Dermis blood vessel endothelial cell (primary cell): ENCODE measurements at regions not wholly inside any gene's neighbourhood (a gene's known extent, or its start where the extent isn't known, plus 50 kb on each side); places are given as distances from the start of the nearest gene placed in this dataset.

Experiments used
- DNase-seq: peaks from one replicate; pipeline ENCODE4 v3.0.0; 2010

DNA sequence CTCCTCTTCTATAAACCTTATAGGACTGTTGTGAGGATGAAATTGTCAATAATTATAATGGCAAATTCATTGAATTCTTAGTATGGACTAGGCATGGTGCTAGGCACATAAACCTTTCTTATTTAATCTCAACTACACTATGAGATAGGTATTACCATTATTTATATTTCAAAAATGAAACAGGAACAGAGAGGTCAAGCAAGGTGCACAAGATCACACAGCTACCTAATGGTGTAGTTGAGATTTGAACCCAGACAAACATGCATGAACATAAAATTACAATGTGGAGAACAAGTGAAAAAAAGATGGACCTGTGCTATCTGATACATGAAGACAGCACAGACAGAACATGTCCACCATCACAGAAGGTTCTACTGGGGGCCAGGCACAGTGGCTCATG lies 156.7 kb downstream of the AXIN2 start:
- no peak for DNase-seq

DNA sequence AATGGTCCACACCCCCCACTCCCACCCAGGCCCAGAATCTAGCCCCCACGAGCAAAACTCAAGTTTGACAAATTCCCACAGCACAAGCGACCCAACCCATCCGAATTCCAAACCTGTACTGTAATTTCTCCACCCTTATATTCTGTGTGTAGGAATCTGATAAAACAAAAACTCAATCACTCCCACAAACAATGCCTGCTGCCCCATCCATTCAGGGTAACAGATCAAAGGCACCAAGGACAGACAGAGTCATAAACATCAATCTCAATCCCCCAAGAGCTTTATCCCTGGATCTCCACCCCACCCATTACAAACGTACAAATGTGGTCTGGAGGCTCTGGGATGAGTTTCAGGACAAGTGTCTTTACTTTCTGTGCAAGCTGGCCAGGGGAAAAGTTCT lies 157.8 kb downstream of the AXIN2 start:
- DNase-seq = no peak

DNA sequence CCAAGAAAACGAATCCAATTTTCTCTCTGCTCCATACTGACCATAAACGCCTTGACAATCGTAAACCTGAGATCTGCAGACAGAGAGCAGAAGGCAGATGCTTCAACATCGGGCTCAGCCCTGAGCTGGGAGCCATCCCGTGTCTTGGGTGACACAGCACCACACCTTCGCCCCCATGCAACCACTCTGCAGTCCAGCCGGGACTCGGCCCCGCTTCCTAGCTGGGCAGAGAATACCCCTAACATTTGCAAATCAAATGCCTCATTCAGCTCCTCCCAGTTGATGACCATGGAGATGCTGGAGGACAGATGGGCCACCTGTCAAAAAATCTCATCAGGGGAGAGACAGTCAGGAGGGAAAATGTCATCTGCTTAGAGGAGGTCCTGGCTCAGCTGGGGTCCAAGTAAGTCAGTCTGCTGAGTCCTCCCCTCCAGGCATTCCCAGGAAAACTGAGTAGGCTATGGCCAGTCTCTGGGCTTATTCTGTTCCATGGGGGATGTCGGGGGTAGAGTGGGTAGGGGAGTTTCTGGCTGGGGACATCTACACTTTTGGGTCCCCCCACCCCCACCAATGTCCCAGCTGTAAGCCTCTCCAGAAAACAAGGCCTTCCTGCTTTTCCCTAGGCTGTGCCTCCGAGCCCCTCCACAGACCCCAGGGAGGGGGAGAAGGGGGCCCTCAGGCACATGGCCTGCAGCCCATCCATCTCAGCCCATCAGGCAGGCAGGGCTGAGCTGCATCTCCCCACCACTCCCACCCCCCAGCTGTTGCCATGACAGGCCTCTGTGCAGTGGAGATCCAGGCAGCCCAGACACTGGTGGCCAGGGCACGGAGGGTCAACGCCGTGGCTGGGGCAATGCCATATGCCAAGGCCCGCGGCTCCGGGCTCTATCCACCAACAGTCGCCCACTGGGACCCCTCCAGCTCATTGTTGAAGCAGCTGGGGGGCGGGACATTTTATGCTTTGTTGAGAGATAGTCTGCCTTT lies 158.6 kb downstream of the AXIN2 start:
- DNase-seq = no peak

DNA sequence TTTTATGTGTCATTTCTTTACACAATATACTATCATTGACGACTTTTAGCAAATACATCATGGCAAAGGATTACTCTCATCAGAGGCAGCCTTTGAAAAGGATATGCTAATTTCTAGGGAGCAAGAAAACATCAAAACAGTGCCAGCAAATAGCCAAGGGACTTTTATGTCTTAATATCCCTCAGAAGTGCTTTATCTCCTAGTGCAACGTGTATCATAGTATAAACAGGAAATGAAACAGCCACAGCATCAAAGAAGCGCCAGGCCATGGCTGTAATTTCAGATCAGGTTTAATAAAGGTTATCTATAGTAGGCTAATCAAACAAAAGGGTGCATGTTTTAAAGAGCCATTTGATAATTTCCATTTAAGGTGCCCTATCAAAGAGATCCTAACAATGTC lies 159.9 kb downstream of the AXIN2 start:
- peak; percentile 15 for DNase-seq

DNA sequence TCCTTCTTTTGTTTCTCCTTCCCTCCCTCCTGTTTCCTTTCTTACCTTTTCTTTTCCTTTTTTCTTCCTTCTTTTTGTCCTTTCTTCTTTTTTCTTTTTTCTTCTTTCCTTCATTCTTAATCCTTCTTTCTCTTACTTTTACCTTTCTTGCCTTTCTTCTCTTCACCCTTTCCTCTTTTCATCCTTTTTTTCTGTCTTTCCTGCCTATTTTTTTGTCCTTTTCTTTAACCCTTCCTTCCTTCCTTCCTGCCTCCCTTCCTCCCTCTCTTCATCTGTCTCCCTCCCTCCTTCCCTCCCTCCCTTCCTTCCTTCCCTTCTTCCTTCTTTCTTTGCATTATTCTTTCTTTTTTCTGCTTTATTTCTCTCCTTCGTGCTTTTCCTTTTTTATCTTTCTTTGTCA lies 160.7 kb downstream of the AXIN2 start:
- DNase-seq = no peak

DNA sequence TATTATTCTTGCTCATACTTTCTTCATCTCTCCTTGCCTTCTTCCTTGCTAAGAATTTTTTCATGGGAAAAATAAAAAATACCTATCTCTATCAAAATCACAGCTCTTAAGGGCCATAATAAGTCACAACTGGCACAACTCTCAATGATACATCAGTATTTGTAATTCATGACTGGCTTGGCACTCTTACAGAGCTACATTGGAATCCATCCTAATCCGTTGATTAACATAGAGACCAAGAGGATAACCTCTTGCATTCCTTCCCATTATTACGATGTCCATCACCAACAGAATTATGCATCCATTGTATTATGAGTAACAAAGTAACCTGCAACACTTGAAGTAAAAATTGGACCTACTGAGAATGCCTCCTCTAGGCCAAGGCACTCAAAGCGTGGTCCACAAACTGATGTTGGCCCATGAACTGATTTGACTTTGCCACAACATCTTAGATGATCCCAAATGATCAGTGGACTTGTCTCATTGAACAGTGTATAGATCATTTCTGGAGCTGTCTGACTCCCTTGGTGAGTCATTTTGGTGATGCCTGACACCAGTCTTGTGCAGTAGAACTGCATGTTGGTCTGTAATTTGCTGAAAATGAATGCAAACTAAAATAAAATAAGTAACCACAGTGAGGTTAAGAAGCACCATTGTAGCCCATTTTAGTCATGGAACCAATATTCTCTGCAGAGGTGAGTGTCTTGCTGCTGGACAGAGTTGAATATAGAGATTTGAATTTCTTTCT lies 163.2 kb downstream of the AXIN2 start:
- DNase-seq = no peak

DNA sequence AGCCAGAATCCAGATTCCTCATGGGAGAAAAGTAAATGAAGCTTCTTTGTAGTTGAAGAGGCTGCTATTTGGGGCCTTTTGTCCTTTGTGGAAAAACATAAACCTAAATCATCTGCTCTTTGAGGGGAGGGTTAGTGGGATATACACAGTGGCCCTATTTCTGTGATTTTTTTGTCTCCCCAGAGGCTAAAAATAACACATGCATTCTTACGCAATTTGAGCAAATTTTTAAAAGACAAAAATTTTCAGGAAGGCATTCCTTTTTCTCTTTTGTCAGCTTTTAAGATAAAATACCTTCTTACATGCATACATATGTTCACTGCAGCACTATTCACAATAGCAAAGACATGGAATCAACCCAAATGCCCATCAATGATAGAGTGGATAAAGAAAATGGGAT lies 165.5 kb downstream of the AXIN2 start:
- no peak for DNase-seq

DNA sequence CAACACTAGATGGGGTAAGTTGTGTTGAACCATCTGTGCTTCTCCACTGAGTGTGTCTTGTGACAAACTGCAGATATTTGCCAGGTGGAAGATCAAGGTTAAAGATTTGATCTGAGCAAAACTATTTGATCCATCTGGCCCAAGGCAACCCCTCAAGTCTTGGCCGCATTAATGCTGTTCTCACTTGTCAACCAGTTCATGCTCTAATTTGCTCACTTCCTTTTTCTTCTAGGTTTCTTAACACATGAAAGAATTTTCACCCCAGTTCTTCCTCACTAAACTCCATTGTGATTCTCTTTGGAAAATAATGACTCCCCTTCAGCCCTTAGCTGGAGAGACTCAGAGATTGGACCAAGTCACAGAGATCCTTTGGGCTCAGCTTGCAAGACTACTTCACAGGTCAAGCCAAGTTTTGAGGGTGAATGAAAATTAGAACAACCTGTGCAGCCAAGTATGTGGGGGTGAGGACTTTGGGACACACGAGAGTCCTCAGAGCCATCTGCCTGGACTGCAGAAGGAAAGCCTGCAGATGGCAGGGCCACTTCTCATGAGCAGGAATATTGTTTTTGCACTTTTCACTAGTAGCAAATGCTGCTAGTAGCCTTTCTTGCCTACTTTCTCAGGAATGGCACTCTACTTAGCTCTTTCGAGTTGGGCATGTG lies 166.5 kb downstream of the AXIN2 start:
- no peak for DNase-seq

DNA sequence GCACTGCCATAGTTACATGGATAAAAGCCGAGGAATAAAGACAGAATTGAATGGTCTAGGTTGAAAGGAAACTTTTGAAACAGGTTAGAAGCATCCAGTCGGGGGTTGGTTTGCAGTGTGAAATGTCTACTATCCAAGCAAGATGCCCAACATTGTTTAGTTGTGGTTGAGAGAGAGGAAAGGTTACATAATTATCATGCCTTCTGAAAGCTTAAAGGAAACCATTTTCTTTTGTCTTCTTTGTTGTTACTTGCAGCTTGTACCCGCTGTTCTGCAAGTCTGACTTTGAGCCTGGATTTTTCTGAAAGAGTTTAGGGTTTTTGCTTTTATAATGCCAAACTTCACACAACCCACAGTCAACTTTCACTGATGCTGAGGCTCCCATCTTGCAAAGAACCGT lies 167.9 kb downstream of the AXIN2 start:
- no peak for DNase-seq

DNA sequence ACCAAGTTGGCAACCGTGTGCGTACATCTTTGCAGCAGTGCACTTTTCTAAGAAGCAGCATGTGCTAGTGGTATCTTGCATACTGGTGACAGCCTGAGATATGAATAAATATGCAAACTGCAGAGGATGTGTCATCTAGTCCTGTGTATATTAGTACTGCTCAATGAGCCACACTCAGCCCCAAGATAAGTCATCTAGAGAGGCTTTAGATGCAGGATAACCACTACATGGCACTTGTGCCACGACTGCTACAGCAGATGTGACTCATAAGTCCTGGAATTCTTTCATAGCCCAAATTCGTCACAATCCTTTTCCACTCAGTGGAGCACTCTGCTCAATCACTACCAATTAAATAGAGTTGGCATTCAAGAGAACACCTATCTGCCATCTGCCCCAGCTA lies 171.5 kb downstream of the AXIN2 start:
- DNase-seq = no peak

DNA sequence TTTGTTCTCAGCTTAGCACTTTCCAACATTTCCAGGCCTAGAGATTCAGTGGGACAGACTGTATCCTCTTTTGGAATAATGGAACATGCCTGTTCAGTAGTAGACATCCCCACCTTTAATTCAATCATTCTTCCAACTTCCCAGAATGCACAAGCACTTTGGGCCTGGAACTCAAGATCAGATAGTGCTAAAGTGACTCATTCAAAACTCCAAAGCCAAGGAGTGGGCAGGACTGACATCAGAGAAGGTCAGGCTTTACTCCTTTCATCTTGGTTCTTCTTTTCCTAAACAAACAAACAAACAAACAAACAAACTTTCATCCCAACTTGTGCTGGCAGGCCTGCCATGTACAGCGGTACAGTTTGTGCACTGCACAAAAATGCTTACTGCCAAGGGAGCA lies 172.0 kb downstream of the AXIN2 start:
- no peak for DNase-seq

DNA sequence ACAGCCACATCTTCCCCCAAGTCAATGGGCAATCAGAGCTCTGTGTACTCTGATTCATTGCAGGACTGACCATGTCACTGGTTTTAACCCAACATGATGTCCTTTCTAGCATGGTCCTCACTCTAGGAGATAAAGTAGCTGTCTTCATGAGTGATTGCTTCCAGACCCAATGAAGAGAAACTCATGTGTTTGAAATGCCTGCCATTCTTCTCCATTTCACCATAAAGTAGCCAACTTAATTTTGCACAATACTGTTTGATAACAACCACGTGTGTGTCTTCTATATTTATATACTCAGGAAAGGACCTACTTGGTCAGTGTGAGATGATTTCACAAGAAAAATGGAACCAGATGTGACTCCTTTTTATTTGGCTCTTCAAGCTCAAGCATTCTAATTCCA lies 172.5 kb downstream of the AXIN2 start:
- DNase-seq = no peak

DNA sequence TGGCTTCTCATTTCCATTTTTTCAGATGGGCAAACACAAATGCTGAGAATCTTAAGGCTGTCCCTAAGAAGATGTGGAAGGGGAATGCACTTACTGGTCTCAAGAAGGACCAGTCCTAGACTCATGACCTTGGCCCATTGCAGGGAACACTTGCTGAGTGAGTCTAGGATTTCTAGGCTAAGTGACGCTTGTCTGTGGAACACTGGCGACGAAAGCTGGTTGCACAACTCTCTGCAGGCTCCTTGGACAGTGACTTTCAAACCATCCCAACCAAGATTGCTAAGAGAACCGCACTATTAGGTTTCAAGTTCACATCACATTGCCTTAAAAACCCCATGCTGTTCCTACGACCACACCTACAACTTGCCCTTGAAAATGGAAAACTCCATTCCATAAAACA lies 174.1 kb downstream of the AXIN2 start:
- DNase-seq = no peak

DNA sequence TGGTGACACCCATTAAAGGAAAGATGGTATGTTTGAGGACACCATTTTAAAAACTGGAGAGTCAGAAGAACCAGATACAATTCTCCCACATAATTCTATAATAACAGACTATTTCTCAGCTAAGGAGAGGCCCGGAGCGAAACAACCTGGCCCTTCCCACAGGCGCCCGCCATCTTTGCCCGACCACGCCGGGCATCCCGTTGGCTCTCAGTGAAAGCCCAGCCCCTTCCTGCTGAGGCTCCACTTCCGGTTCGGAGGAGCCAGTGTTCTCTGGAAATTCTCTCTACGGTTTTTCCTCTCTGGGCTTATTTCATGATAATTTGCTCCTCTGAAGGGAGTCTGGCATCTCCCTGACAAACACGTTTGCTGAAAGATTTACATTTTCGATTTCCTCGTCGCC lies 175.7 kb downstream of the AXIN2 start:
- no peak for DNase-seq

DNA sequence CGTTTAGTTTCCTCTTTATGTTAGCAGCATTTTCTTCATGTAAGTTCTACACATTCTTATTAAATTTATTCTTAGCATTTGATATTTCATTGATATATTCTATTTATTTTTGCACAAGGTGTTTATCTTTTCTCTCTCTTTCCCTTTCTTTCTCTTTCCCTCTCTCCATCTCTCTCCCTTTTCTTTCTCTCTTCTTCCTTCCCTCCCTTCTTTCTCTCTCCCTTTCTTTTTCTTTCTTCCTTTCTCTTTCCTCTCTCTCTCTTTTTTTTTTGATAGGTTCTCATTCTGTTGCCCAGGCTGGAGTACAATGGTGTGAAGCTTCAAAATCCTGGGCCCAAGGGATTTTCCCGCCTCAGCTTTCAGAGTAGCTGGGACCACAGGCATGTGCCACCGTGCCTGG lies 176.4 kb downstream of the AXIN2 start:
- DNase-seq = no peak

DNA sequence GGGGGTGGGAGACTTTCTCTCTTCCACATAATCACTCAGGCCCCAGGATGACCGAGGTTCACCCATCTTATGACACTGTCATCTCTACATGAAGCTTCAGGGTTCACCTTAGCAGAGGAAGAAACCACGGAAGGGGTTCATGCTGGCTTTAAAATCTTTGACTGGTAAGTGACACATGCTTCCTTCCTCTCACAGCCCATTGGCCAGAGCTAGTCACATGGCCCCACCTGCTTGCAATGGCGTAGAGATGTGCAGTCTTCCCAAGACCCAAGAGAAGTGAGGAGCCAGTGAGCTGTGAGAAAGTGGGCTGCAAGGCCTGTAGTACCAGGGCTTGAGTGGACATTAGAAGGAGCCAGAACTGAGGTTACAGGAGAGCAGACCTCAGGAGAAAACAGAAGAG lies 180.3 kb downstream of the AXIN2 start:
- no peak for DNase-seq

DNA sequence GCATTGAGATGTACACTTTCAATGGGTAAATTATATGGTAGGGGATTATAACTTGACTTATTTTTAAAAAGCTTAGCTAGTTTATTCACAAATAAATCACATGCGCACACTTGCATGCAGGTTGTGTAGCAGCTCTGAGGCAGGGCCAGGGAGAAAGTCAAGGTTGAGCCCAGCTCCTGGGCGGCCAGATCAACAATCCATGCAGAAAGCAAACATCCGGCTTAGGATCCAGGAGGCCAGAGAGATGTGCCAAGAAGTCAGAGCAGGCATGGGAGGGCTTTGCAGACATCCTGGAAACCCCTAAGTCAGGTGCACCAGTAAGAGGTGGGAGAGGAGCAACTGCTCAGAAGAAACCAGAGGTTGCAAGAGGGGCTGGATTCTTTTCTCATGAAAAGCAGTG lies 186.5 kb downstream of the AXIN2 start:
- no peak for DNase-seq

DNA sequence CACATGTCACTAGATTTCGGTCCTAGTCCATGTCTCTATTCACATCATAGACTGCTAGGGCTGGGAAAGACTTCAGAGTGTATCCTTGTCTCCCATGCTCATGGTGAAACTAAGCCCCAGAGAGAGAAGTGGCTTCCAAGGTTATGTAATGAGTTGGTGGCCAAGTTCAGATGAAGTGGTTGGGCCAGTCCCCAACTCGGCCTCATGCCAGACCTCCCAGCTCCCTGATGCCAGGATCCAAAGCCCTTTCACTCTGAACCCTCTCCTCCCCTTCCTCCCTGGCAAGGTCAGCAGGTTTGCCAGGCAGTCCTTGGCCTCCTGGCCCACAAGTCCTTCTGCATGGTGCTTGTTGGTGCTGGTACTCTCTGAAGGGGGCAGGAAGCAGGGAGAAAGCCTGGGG lies 189.7 kb downstream of the AXIN2 start:
- DNase-seq = no peak

DNA sequence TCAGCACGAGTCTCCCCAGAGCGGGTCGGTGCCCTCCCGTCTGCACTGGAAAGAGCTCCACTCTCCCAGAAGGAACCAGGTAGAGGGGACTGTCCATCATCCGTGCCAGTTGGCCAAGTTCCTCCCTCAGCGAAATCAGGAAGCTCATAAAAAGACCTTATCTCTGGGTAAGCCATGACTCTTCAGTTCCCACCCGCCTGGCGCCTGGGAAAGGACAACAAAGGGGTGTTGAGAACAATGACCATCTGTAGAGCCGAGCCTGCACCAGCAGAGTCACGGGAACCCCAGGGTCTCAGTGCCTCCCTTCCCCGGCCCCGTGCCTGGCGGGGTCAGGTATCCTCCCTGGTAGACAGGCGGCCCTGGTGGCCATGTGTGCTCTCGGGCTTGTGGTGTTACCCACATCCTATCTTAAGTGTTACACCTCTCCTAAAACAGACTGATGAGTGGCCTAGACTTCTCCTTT lies 190.7 kb downstream of the AXIN2 start:
- peak; percentile 68 for DNase-seq

DNA sequence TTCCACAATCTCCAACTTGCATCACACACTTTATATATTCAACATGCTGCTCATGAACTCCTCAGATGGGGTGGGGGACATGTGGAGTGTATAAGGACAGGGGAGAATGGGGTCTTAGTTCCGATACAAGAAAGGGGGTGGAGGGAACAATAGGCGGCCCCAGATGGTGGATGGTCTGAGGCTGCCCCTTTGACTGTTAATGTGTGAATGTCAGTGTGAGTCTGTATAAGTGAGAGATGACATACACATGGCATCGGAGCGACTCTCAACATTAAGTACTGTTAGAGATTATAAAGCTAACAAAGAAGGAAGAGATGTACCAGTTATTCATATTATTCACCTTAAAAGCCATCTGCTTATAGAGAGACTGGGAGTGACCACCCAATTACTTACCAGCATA lies 193.1 kb downstream of the AXIN2 start:
- DNase-seq = no peak

DNA sequence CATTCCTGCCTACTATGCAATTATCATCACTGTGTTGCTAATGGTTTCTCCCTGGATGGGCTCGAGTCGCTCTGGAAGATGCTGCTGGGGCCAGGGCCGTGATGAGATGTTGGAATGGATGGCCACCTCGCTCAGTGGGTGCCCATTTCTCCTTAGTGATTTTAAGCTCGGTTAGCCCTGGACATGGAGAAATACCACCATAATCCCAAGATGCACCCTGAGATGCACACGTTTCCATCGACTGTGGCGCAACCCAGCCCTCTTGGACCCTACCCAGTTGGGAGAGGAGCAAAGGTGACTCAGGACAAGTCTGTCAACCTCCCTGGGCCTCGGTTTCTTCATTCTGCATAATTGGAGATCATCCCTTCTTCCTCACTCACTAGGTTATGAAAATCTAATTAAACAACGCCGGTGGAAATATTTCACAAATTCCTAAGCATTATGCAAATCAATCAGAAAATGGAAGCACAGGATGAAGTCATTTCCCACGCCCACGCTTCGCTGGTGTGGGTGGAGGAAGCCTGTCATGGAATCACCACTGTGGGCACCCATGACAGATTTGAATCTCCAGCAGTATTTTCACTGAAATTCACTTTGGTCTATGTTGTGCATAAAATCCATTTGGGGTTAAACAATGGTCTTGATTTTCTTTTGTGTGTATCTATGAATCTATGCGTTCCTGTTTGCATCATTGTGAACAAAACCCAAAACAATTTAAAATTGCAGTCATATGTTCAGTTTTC lies 195.2 kb downstream of the AXIN2 start:
- peak; percentile 21 for DNase-seq

DNA sequence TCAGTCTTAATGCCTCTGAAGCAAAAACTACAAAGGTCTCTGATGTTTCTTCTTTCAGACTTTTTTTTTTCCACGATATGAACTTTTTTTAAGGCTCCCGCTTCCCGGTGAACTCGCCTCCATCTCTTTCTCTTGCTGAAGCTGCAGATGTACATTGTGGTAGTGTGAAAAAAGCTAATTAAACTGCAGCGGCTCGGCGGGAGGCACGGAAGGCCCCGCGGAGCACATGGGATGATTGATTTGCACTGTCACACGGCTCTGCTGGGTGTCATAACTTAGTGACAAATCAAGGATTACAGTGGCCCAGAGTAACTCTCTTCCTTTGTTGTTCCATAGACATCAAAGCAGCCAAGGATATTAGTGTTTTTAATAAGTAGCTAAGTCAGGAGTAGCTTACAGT lies 196.3 kb downstream of the AXIN2 start:
- no peak for DNase-seq

DNA sequence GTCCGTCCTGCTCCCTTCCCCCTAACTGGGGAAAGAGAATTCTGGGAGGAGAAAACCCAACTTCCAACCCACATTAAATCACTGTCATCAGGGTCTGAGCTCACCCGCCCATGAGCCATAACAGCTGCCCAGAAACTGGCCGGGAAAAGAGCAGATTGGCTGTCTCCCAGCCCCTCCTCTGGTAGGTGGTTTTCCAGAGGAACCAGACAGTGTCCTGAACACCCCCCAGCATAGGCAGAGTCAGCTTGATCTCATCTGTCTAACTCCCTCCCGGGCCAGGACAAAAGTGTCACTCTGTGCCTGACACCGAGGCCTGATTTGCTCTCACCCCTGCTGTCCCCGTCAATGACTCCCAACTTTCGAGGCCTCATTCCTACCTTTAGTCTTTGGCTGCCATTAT lies 197.0 kb downstream of the AXIN2 start:
- no peak for DNase-seq
